SK-N-SH (cell line): ENCODE measurements at regions not wholly inside any gene's neighbourhood (a gene's known extent, or its start where the extent isn't known, plus 50 kb on each side); places are given as distances from the start of the nearest gene placed in this dataset.

Experiments
- CHD2 ChIP-seq: fragments of 150-350 bp; IDR thresholded peaks from 2 replicates; pipeline ENCODE4 v1.6.1; 2018; ENCODE audit warnings: low read length; ENCODE audit not compliant: partially characterized antibody
- GABPA ChIP-seq: IDR thresholded peaks from 2 replicates; pipeline ENCODE4 v1.4.0; 2012; ENCODE audit warnings: low read depth, mild to moderate bottlenecking
- NFIC ChIP-seq: IDR thresholded peaks from 2 replicates; pipeline ENCODE4 v1.4.0; 2012; ENCODE audit warnings: borderline replicate concordance
- TF ChIP-seq, protein P1 (sequence below): fragments of 200-600 bp; sonication (generic); IDR thresholded peaks from 2 replicates; pipeline ENCODE4 v1.6.1; 2017; ENCODE audit warnings: antibody characterized with exemption, mild to moderate bottlenecking, moderate library complexity

DNA sequence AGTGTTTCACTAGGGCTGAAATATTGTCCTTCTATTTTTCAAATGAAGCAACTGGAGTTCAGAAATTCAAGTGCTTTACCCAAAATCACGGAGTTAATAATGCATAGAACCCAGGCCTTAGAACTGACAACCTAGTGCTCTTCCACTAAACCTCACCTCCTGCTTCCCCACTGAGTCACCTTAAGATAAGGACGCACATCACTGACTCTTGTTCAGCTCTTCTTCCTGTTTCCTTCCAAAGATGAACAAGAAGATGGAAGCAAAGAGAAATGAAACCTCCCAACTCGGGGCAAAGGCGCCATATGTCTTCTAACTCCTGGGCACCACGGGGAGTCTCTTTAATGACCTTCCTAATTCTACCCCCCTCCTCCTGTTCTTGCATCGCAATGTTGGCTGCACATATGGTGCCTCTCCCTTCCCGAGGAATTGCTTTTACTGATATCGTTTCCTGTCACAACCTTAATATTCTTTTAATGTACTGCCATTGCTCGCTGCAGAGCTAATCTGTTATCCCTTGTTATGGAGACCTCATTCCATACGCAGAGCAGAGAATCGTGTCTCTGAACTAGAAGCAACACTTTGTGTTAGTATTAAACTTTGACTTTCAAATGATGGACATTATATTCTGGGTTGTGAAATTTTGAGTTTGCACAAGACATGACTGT lies 591.4 kb downstream of the TMEM114 start:
- TF ChIP-seq NFIC (no peak), CHD2 (no peak), GABPA (no peak)
- TF ChIP-seq, protein P1, sequence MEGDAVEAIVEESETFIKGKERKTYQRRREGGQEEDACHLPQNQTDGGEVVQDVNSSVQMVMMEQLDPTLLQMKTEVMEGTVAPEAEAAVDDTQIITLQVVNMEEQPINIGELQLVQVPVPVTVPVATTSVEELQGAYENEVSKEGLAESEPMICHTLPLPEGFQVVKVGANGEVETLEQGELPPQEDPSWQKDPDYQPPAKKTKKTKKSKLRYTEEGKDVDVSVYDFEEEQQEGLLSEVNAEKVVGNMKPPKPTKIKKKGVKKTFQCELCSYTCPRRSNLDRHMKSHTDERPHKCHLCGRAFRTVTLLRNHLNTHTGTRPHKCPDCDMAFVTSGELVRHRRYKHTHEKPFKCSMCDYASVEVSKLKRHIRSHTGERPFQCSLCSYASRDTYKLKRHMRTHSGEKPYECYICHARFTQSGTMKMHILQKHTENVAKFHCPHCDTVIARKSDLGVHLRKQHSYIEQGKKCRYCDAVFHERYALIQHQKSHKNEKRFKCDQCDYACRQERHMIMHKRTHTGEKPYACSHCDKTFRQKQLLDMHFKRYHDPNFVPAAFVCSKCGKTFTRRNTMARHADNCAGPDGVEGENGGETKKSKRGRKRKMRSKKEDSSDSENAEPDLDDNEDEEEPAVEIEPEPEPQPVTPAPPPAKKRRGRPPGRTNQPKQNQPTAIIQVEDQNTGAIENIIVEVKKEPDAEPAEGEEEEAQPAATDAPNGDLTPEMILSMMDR: no peak
